ENCODE measurements at regions not wholly inside any gene's neighbourhood (a gene's known extent, or its start where the extent isn't known, plus 50 kb on each side); places are given as distances from the start of the nearest gene placed in this dataset.

DNA sequence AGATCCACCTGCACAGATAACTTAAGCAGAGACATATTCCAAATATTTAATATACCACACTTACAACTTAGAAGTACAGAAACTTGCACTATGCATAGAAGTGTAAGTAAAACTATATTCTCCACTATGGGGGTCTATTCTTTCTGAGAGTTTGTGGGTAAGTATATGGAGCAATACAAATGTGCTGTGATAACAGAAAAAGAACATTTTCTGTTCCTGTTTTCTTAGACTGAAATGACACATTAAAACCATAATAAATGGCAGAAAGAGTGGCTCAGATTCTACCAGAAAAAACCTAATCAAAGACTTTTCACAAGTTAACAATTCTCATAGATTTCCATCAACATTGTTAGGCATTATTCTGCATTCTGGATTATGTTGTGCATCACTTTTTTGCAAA, 96.6 kb upstream of the WNT7A start:
- no peak for FAIRE-seq
- DNase-seq: no peak
- peaks cover 0 to 2% (median 0%) of the 10 kb centered on the region in 3 donors for H3K27me3 ChIP-seq (ENCODE audit: control insufficient read depth in 3 of 3, insufficient read depth in 3 of 3, low read length in 3 of 3)
- H3K4me3 ChIP-seq (ENCODE audit: low read depth in 1 of 3, low read length in 3 of 3): no peak overlapping the region
- H3K27ac ChIP-seq (ENCODE audit: low read depth in 1 of 3, low read length in 2 of 3): no peak overlapping the region
- no peaks in the 10 kb centered on the region for H3K36me3 ChIP-seq (ENCODE audit: control insufficient read depth in 3 of 3, insufficient read depth in 2 of 3, low read depth in 1 of 3, low read length in 3 of 3)
- H3K9me3 ChIP-seq (ENCODE audit: control insufficient read depth in 2 of 2, insufficient read depth in 1 of 2, low read depth in 1 of 2, low read length in 1 of 2): peaks cover 1 to 10% of the 10 kb centered on the region in 2 donors
- H3K4me1 ChIP-seq (ENCODE audit: control insufficient read depth in 3 of 3, insufficient read depth in 2 of 3, low read depth in 1 of 3, low read length in 2 of 3): no peaks in the 10 kb centered on the region

- FAIRE-seq (no peak), DNase-seq (no peak)
- peaks cover 1 to 10% of the 10 kb centered on the region in 2 donors for H3K9me3 ChIP-seq (ENCODE audit: control insufficient read depth in 2 of 2, insufficient read depth in 1 of 2, low read depth in 1 of 2, low read length in 1 of 2)
- no peak overlapping the region for H3K4me3 ChIP-seq (ENCODE audit: low read depth in 1 of 3, low read length in 3 of 3)
- H3K27me3 ChIP-seq (ENCODE audit: control insufficient read depth in 3 of 3, insufficient read depth in 3 of 3, low read length in 3 of 3): peaks cover 0 to 2% (median 0%) of the 10 kb centered on the region in 3 donors
- WGBS, 3 donors: 56 to 70% (median 67%) methylated on average over 2 of the region's 2 CpGs
- H3K27ac ChIP-seq (ENCODE audit: low read depth in 1 of 3, low read length in 2 of 3): no peak overlapping the region
- H3K4me1 ChIP-seq (ENCODE audit: control insufficient read depth in 3 of 3, insufficient read depth in 2 of 3, low read depth in 1 of 3, low read length in 2 of 3): no peaks in the 10 kb centered on the region
- no peaks in the 10 kb centered on the region for H3K36me3 ChIP-seq (ENCODE audit: control insufficient read depth in 3 of 3, insufficient read depth in 2 of 3, low read depth in 1 of 3, low read length in 3 of 3)
These were observed 95.8 kb upstream of the WNT7A start for GRCh38 chr3:13975686-13976085.

GRCh38 chr3:13972679-13973379, 93.0 kb upstream of the WNT7A start:
- FAIRE-seq (no peak), DNase-seq (no peak)
- 78 to 86% (median 83%) methylated on average over 5 of the region's 5 CpGs for whole genome bisulfite sequencing, 3 donors
- Histone ChIP-seq H3K4me3 (ENCODE audit: low read depth in 1 of 3, low read length in 3 of 3) (no peak overlapping the region), H3K27me3 (ENCODE audit: control insufficient read depth in 3 of 3, insufficient read depth in 3 of 3, low read length in 3 of 3) (peaks cover 0 to 2% (median 0%) of the 10 kb centered on the region in 3 donors), H3K4me1 (ENCODE audit: control insufficient read depth in 3 of 3, insufficient read depth in 2 of 3, low read depth in 1 of 3, low read length in 2 of 3) (no peaks in the 10 kb centered on the region), H3K36me3 (ENCODE audit: control insufficient read depth in 3 of 3, insufficient read depth in 2 of 3, low read depth in 1 of 3, low read length in 3 of 3) (no peaks in the 10 kb centered on the region), H3K9me3 (ENCODE audit: control insufficient read depth in 2 of 2, insufficient read depth in 1 of 2, low read depth in 1 of 2, low read length in 1 of 2) (peaks cover 1 to 10% of the 10 kb centered on the region in 2 donors), H3K27ac (ENCODE audit: low read depth in 1 of 3, low read length in 2 of 3) (no peak overlapping the region)

DNA sequence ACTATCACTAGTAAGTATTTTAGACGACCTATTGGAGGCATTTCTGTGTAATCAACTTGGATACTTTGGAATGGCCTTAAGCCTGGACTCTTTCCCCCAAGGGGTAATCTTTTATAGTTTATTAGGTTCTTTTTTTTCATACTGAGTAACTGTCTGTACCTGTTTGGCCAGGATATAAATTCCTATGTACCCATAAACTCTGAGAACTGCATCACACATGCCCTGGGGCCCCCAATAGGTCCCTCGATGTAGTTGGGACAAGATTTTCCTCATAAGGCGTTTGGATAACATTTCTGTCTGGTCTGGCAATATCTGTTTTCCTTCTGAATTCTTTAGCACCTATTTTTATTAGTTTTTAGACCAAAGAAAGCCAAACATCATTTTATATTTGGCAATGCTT, 86.4 kb upstream of the WNT7A start:
- no peaks in the 10 kb centered on the region for H3K27me3 ChIP-seq (ENCODE audit: control insufficient read depth in 3 of 3, insufficient read depth in 3 of 3, low read length in 3 of 3)
- no peak for DNase-seq
- peak; percentile 23 for FAIRE-seq
- H3K27ac ChIP-seq (ENCODE audit: low read depth in 1 of 3, low read length in 2 of 3): no peak overlapping the region
- no peaks in the 10 kb centered on the region for H3K4me1 ChIP-seq (ENCODE audit: control insufficient read depth in 3 of 3, insufficient read depth in 2 of 3, low read depth in 1 of 3, low read length in 2 of 3)
- 37 to 53% (median 48%) methylated on average over 3 of the region's 3 CpGs for WGBS, 3 donors
- H3K36me3 ChIP-seq (ENCODE audit: control insufficient read depth in 3 of 3, insufficient read depth in 2 of 3, low read depth in 1 of 3, low read length in 3 of 3): no peaks in the 10 kb centered on the region
- H3K9me3 ChIP-seq (ENCODE audit: control insufficient read depth in 2 of 2, insufficient read depth in 1 of 2, low read depth in 1 of 2, low read length in 1 of 2): no peaks in the 10 kb centered on the region
- no peak overlapping the region for H3K4me3 ChIP-seq (ENCODE audit: low read depth in 1 of 3, low read length in 3 of 3)

GRCh38 chr3:13963137-13963886, 83.4 kb upstream of the WNT7A start:
- Histone ChIP-seq H3K9me3 (ENCODE audit: control insufficient read depth in 2 of 2, insufficient read depth in 1 of 2, low read depth in 1 of 2, low read length in 1 of 2) (no peaks in the 10 kb centered on the region), H3K4me3 (ENCODE audit: low read depth in 1 of 3, low read length in 3 of 3) (no peak overlapping the region), H3K27ac (ENCODE audit: low read depth in 1 of 3, low read length in 2 of 3) (no peak overlapping the region), H3K27me3 (ENCODE audit: control insufficient read depth in 3 of 3, insufficient read depth in 3 of 3, low read length in 3 of 3) (no peaks in the 10 kb centered on the region), H3K4me1 (ENCODE audit: control insufficient read depth in 3 of 3, insufficient read depth in 2 of 3, low read depth in 1 of 3, low read length in 2 of 3) (no peaks in the 10 kb centered on the region), H3K36me3 (ENCODE audit: control insufficient read depth in 3 of 3, insufficient read depth in 2 of 3, low read depth in 1 of 3, low read length in 3 of 3) (no peaks in the 10 kb centered on the region)
- whole genome bisulfite sequencing, 3 donors: 92% methylated on average over 4 of the region's 4 CpGs
- FAIRE-seq (no peak), DNase-seq (no peak)

DNA sequence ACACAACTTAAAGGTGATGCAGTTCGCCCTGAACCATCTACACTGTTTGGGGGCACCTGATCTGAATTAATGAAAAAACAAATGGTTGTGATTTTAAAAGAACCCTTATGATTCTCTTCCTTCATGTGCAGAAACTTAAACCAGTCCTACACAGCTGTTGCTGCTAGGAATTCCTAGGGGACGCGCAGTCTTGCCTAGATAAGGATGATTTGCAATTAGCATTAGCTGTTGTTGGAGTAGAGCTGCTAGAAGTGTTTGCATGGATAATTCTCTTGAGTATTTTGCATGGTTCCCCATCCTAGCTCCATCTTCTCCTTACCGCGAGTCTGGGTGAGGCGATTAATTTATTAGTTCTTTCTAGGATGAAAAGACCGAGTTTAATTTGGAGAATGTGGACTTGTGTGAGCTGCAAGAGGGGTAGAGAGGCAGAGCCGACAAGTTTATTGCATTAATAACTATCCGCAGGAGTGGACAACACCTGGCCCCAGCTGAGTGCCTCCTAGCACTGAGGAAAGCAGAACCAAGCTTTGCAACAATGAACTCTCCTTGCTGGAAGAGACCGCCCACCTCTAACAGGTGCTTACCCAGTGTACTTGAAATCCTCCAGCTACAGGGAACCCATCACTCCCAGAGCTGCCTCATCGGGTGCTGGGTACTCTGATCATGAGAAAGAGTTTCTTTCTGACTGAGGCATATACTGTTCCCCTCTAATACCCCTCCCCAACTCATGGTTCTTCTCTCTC, 75.0 kb upstream of the WNT7A start:
- H3K4me1 ChIP-seq (ENCODE audit: control insufficient read depth in 3 of 3, insufficient read depth in 2 of 3, low read depth in 1 of 3, low read length in 2 of 3): peaks cover 0 to 5% (median 2%) of the 10 kb centered on the region in 3 donors
- WGBS, 3 donors: 83 to 85% (median 85%) methylated on average over 11 of the region's 11 CpGs
- no peak overlapping the region for H3K4me3 ChIP-seq (ENCODE audit: low read depth in 1 of 3, low read length in 3 of 3)
- H3K27ac ChIP-seq (ENCODE audit: low read depth in 1 of 3, low read length in 2 of 3): no peak overlapping the region
- no peaks in the 10 kb centered on the region for H3K36me3 ChIP-seq (ENCODE audit: control insufficient read depth in 3 of 3, insufficient read depth in 2 of 3, low read depth in 1 of 3, low read length in 3 of 3)
- no peaks in the 10 kb centered on the region for H3K9me3 ChIP-seq (ENCODE audit: control insufficient read depth in 2 of 2, insufficient read depth in 1 of 2, low read depth in 1 of 2, low read length in 1 of 2)
- no peak for FAIRE-seq
- DNase-seq: no peak
- no peaks in the 10 kb centered on the region for H3K27me3 ChIP-seq (ENCODE audit: control insufficient read depth in 3 of 3, insufficient read depth in 3 of 3, low read length in 3 of 3)

DNA sequence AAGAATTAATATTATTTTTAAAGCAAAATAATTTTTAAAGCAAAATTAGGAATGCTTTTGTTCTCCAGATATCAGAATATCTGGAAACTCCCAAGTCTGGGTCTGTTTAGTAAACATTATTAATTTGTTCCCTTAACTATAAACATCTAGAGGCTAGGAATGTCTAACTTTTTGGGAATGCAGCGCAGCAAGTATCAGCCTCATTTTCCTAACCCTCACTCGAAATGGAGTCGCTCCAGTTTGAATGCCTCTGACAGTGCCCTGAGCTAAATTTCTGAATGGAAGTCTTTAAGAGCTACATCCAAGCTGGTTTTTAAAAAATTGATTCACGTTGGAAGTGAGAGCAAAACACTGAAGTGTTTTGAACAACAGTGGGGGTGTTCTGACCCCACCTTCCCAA, 74.4 kb upstream of the WNT7A start:
- DNase-seq (no peak), FAIRE-seq (no peak)
- Histone ChIP-seq H3K9me3 (ENCODE audit: control insufficient read depth in 2 of 2, insufficient read depth in 1 of 2, low read depth in 1 of 2, low read length in 1 of 2) (no peaks in the 10 kb centered on the region), H3K27ac (ENCODE audit: low read depth in 1 of 3, low read length in 2 of 3) (no peak overlapping the region), H3K27me3 (ENCODE audit: control insufficient read depth in 3 of 3, insufficient read depth in 3 of 3, low read length in 3 of 3) (no peaks in the 10 kb centered on the region), H3K36me3 (ENCODE audit: control insufficient read depth in 3 of 3, insufficient read depth in 2 of 3, low read depth in 1 of 3, low read length in 3 of 3) (no peaks in the 10 kb centered on the region), H3K4me3 (ENCODE audit: low read depth in 1 of 3, low read length in 3 of 3) (no peak overlapping the region), H3K4me1 (ENCODE audit: control insufficient read depth in 3 of 3, insufficient read depth in 2 of 3, low read depth in 1 of 3, low read length in 2 of 3) (peaks cover 0 to 5% (median 2%) of the 10 kb centered on the region in 3 donors)
- WGBS, 3 donors: 80 to 86% (median 84%) methylated on average over 4 of the region's 4 CpGs

- H3K9me3 ChIP-seq (ENCODE audit: control insufficient read depth in 2 of 2, insufficient read depth in 1 of 2, low read depth in 1 of 2, low read length in 1 of 2): peaks cover 0 to 4% of the 10 kb centered on the region in 2 donors
- peaks cover 0 to 5% (median 2%) of the 10 kb centered on the region in 3 donors for H3K4me1 ChIP-seq (ENCODE audit: control insufficient read depth in 3 of 3, insufficient read depth in 2 of 3, low read depth in 1 of 3, low read length in 2 of 3)
- FAIRE-seq (no peak), DNase-seq (peak; percentile 52 to 54)
- 63 to 86% (median 81%) methylated on average over 1 of the region's 1 CpG for WGBS, 3 donors
- peaks cover 0 to 2% (median 0%) of the 10 kb centered on the region in 3 donors for H3K27me3 ChIP-seq (ENCODE audit: control insufficient read depth in 3 of 3, insufficient read depth in 3 of 3, low read length in 3 of 3)
- H3K4me3 ChIP-seq (ENCODE audit: low read depth in 1 of 3, low read length in 3 of 3): no peak overlapping the region
- H3K36me3 ChIP-seq (ENCODE audit: control insufficient read depth in 3 of 3, insufficient read depth in 2 of 3, low read depth in 1 of 3, low read length in 3 of 3): no peaks in the 10 kb centered on the region
- no peak overlapping the region for H3K27ac ChIP-seq (ENCODE audit: low read depth in 1 of 3, low read length in 2 of 3)
These were observed 71.3 kb upstream of the WNT7A start for GRCh38 chr3:13951184-13951583.

All from small intestine (tissue), 7 donors.